AG09309 (cell line): ENCODE measurements at regions not wholly inside any gene's neighbourhood (a gene's known extent, or its start where the extent isn't known, plus 50 kb on each side); places are given as distances from the start of the nearest gene placed in this dataset.

Experiments
- DNase-seq: peaks from one replicate; pipeline ENCODE4 v3.0.0-alpha.2; 2010; ENCODE audit warnings: low read depth
- H3K4me3 ChIP-seq: 2 replicates; pipeline ENCODE4 v1.5.1; 2011; ENCODE audit warnings: mild to moderate bottlenecking, low read depth, low read length, moderate library complexity; ENCODE audit not compliant: control insufficient read depth
- CTCF ChIP-seq: IDR thresholded peaks from 2 replicates; pipeline ENCODE4 v1.5.1; 2011; ENCODE audit warnings: mild to moderate bottlenecking, low read depth, low read length, inconsistent platforms; ENCODE audit not compliant: insufficient read depth, control insufficient read depth; ENCODE audit errors: missing control alignments

GRCh38 chr15:69910514-69910913 lies 187.2 kb downstream of the TLE3 start:
- DNase-seq: no peak
- no peak for TF ChIP-seq CTCF
- no peak overlapping the region for H3K4me3 ChIP-seq

GRCh38 chr15:69912116-69912515 lies 185.6 kb downstream of the TLE3 start:
- DNase-seq: no peak
- H3K4me3 ChIP-seq: no peak overlapping the region
- no peak for TF ChIP-seq CTCF

- no peak for TF ChIP-seq CTCF
- DNase-seq: no peak
Observed at GRCh38 chr15:69914040-69914439, 183.7 kb downstream of the TLE3 start.

GRCh38 chr15:69914960-69915359 lies 182.8 kb downstream of the TLE3 start:
- H3K4me3 ChIP-seq: no peak overlapping the region
- DNase-seq: no peak
- TF ChIP-seq CTCF: no peak

More at GRCh38 chr15:69914040-69914439, 183.7 kb downstream of the TLE3 start:
- no peak overlapping the region for H3K4me3 ChIP-seq

GRCh38 chr15:69916169-69916785 lies 181.4 kb downstream of the TLE3 start:
- DNase-seq: no peak
- TF ChIP-seq CTCF: no peak
- no peak overlapping the region for H3K4me3 ChIP-seq

GRCh38 chr15:69917056-69917455 lies 180.7 kb downstream of the TLE3 start:
- no peak for DNase-seq
- no peak for TF ChIP-seq CTCF
- H3K4me3 ChIP-seq: no peak overlapping the region
